ENCODE measurements at regions not wholly inside any gene's neighbourhood (a gene's known extent, or its start where the extent isn't known, plus 50 kb on each side); places are given as distances from the start of the nearest gene placed in this dataset.

GRCh38 chr9:25505644-25506043 is 172.6 kb downstream of the TUSC1 start:
- no peak overlapping the region for H3K4me2 ChIP-seq (ENCODE audit: extremely low read depth, insufficient read depth, low read length)
- no peaks in the 10 kb centered on the region for H4K20me1 ChIP-seq (ENCODE audit: control insufficient read depth, extremely low read depth, insufficient read depth, low read length)
- H2AFZ ChIP-seq (ENCODE audit: low read length), result no peak overlapping the region
- no peaks in the 10 kb centered on the region for H3K79me2 ChIP-seq (ENCODE audit: control insufficient read depth, insufficient read depth, low read length)
- no peaks in the 10 kb centered on the region for H3K27me3 ChIP-seq (ENCODE audit: control insufficient read depth, insufficient read depth, low read length)
- H3K9ac ChIP-seq (ENCODE audit: insufficient read depth, low read length), result no peak overlapping the region
- no peak for DNase-seq (ENCODE audit: low read depth in 2 of 2)
- H3K9me3 ChIP-seq (ENCODE audit: control insufficient read depth, insufficient read depth, low read depth, low read length), result no peaks in the 10 kb centered on the region
- H3K36me3 ChIP-seq (ENCODE audit: control insufficient read depth, insufficient read depth, low read length), result no peaks in the 10 kb centered on the region
- no peak for TF ChIP-seq CTCF (conservative IDR thresholded peaks at IDR 0.05 in 1 of 2, IDR thresholded peaks at IDR 0.05 in 1 of 2; ENCODE audit: low read depth in 1 of 2, low read length in 2 of 2)
- TF ChIP-seq EZH2 (IDR thresholded peaks at IDR 0.05; ENCODE audit: low read length, missing control alignments), result no peak
- no peak overlapping the region for H3K27ac ChIP-seq (ENCODE audit: insufficient read depth, low read length)
- H3K4me1 ChIP-seq (ENCODE audit: control insufficient read depth, extremely low read depth, insufficient read depth, low read length), result no peaks in the 10 kb centered on the region
- H3K4me3 ChIP-seq (replicated peaks in 1 of 4; ENCODE audit: control extremely low read depth in 1 of 4, insufficient read depth in 1 of 4, low read depth in 3 of 4, low read length in 4 of 4), result no peak overlapping the region

- H3K9ac ChIP-seq (ENCODE audit: insufficient read depth, low read length), result no peak overlapping the region
- no peak overlapping the region for H3K4me3 ChIP-seq (replicated peaks in 1 of 4; ENCODE audit: control extremely low read depth in 1 of 4, insufficient read depth in 1 of 4, low read depth in 3 of 4, low read length in 4 of 4)
- DNase-seq (ENCODE audit: low read depth in 2 of 2), result no peak
- H3K4me2 ChIP-seq (ENCODE audit: extremely low read depth, insufficient read depth, low read length), result no peak overlapping the region
- H4K20me1 ChIP-seq (ENCODE audit: control insufficient read depth, extremely low read depth, insufficient read depth, low read length), result no peaks in the 10 kb centered on the region
- H3K27me3 ChIP-seq (ENCODE audit: control insufficient read depth, insufficient read depth, low read length), result no peaks in the 10 kb centered on the region
- no peak for TF ChIP-seq EZH2 (IDR thresholded peaks at IDR 0.05; ENCODE audit: low read length, missing control alignments)
- no peak for TF ChIP-seq CTCF (conservative IDR thresholded peaks at IDR 0.05 in 1 of 2, IDR thresholded peaks at IDR 0.05 in 1 of 2; ENCODE audit: low read depth in 1 of 2, low read length in 2 of 2)
- no peak overlapping the region for H3K27ac ChIP-seq (ENCODE audit: insufficient read depth, low read length)
- H3K4me1 ChIP-seq (ENCODE audit: control insufficient read depth, extremely low read depth, insufficient read depth, low read length), result no peaks in the 10 kb centered on the region
- no peak overlapping the region for H2AFZ ChIP-seq (ENCODE audit: low read length)
- H3K79me2 ChIP-seq (ENCODE audit: control insufficient read depth, insufficient read depth, low read length), result no peaks in the 10 kb centered on the region
- H3K9me3 ChIP-seq (ENCODE audit: control insufficient read depth, insufficient read depth, low read depth, low read length), result no peaks in the 10 kb centered on the region
- no peaks in the 10 kb centered on the region for H3K36me3 ChIP-seq (ENCODE audit: control insufficient read depth, insufficient read depth, low read length)
These were observed 196.9 kb downstream of the TUSC1 start for GRCh38 chr9:25481372-25481771.

- no peaks in the 10 kb centered on the region for H3K36me3 ChIP-seq (ENCODE audit: control insufficient read depth, insufficient read depth, low read length)
- no peaks in the 10 kb centered on the region for H3K4me1 ChIP-seq (ENCODE audit: control insufficient read depth, extremely low read depth, insufficient read depth, low read length)
- no peak overlapping the region for H2AFZ ChIP-seq (ENCODE audit: low read length)
- H4K20me1 ChIP-seq (ENCODE audit: control insufficient read depth, extremely low read depth, insufficient read depth, low read length), result no peaks in the 10 kb centered on the region
- TF ChIP-seq CTCF (conservative IDR thresholded peaks at IDR 0.05 in 1 of 2, IDR thresholded peaks at IDR 0.05 in 1 of 2; ENCODE audit: low read depth in 1 of 2, low read length in 2 of 2), result no peak
- TF ChIP-seq EZH2 (IDR thresholded peaks at IDR 0.05; ENCODE audit: low read length, missing control alignments), result no peak
- H3K27me3 ChIP-seq (ENCODE audit: control insufficient read depth, insufficient read depth, low read length), result no peaks in the 10 kb centered on the region
- no peak overlapping the region for H3K4me3 ChIP-seq (replicated peaks in 1 of 4; ENCODE audit: control extremely low read depth in 1 of 4, insufficient read depth in 1 of 4, low read depth in 3 of 4, low read length in 4 of 4)
- no peaks in the 10 kb centered on the region for H3K79me2 ChIP-seq (ENCODE audit: control insufficient read depth, insufficient read depth, low read length)
- H3K4me2 ChIP-seq (ENCODE audit: extremely low read depth, insufficient read depth, low read length), result no peak overlapping the region
- no peaks in the 10 kb centered on the region for H3K9me3 ChIP-seq (ENCODE audit: control insufficient read depth, insufficient read depth, low read depth, low read length)
- no peak for DNase-seq (ENCODE audit: low read depth in 2 of 2)
- H3K9ac ChIP-seq (ENCODE audit: insufficient read depth, low read length), result no peak overlapping the region
- H3K27ac ChIP-seq (ENCODE audit: insufficient read depth, low read length), result no peak overlapping the region
These were observed 197.5 kb downstream of the TUSC1 start for GRCh38 chr9:25480696-25481095.
